ENCODE measurements at regions not wholly inside any gene's neighbourhood (a gene's known extent, or its start where the extent isn't known, plus 50 kb on each side); places are given as distances from the start of the nearest gene placed in this dataset.

- H3K4me1 ChIP-seq (ENCODE audit: insufficient read depth, low read length), result peaks cover 11% of the 10 kb centered on the region
- no peaks in the 10 kb centered on the region for H3K27me3 ChIP-seq (ENCODE audit: insufficient read depth, low read length, poor library complexity)
- H3K27ac ChIP-seq (ENCODE audit: low read length), result no peak overlapping the region
- no peak overlapping the region for H3K9ac ChIP-seq (ENCODE audit: low read depth, low read length)
- no peak overlapping the region for H3K4me3 ChIP-seq (ENCODE audit: low read depth in 1 of 2, low read length in 2 of 2)
- H3K4me2 ChIP-seq (ENCODE audit: insufficient read depth, low read length), result no peak overlapping the region
- no peak overlapping the region for H2AFZ ChIP-seq (ENCODE audit: low read depth, low read length)
- no peaks in the 10 kb centered on the region for H4K20me1 ChIP-seq (ENCODE audit: insufficient read depth, low read length)
- peak; percentile 84 for ATAC-seq (ENCODE audit: insufficient read depth, low read depth)
- no peaks in the 10 kb centered on the region for H3K79me2 ChIP-seq (ENCODE audit: insufficient read depth, low read length)
- no peaks in the 10 kb centered on the region for H3K36me3 ChIP-seq (ENCODE audit: insufficient read depth, low read length)
- DNase-seq, result peak; percentile 35
- H3K9me3 ChIP-seq (ENCODE audit: insufficient read depth, low read length, severe bottlenecking), result no peaks in the 10 kb centered on the region
- TF ChIP-seq EZH2 (IDR thresholded peaks at IDR 0.05; ENCODE audit: borderline replicate concordance, low read depth, low read length, severe bottlenecking), result no peak
- no peak for TF ChIP-seq CTCF (IDR thresholded peaks at IDR 0.05; ENCODE audit: borderline replicate concordance, extremely low read depth, low read length, poor library complexity, severe bottlenecking)
Observed at GRCh38 chr3:27905625-27906024, 183.5 kb upstream of the EOMES start.

GRCh38 chr3:27907148-27907547 lies 185.0 kb upstream of the EOMES start:
- ATAC-seq (ENCODE audit: insufficient read depth, low read depth), result no peak
- DNase-seq, result no peak
- Histone ChIP-seq H3K4me1 (ENCODE audit: insufficient read depth, low read length) (peaks cover 11% of the 10 kb centered on the region), H3K9me3 (ENCODE audit: insufficient read depth, low read length, severe bottlenecking) (no peaks in the 10 kb centered on the region), H3K4me3 (ENCODE audit: low read depth in 1 of 2, low read length in 2 of 2) (no peak overlapping the region), H3K9ac (ENCODE audit: low read depth, low read length) (no peak overlapping the region), H3K27me3 (ENCODE audit: insufficient read depth, low read length, poor library complexity) (no peaks in the 10 kb centered on the region), H3K36me3 (ENCODE audit: insufficient read depth, low read length) (no peaks in the 10 kb centered on the region), H3K4me2 (ENCODE audit: insufficient read depth, low read length) (no peak overlapping the region), H3K27ac (ENCODE audit: low read length) (no peak overlapping the region), H3K79me2 (ENCODE audit: insufficient read depth, low read length) (no peaks in the 10 kb centered on the region), H2AFZ (ENCODE audit: low read depth, low read length) (no peak overlapping the region), H4K20me1 (ENCODE audit: insufficient read depth, low read length) (no peaks in the 10 kb centered on the region)
- TF ChIP-seq EZH2 (IDR thresholded peaks at IDR 0.05; ENCODE audit: borderline replicate concordance, low read depth, low read length, severe bottlenecking), result no peak
- no peak for TF ChIP-seq CTCF (IDR thresholded peaks at IDR 0.05; ENCODE audit: borderline replicate concordance, extremely low read depth, low read length, poor library complexity, severe bottlenecking)

GRCh38 chr3:27907929-27908328 lies 185.8 kb upstream of the EOMES start:
- Histone ChIP-seq H3K4me1 (ENCODE audit: insufficient read depth, low read length) (peaks cover 9% of the 10 kb centered on the region), H3K27me3 (ENCODE audit: insufficient read depth, low read length, poor library complexity) (no peaks in the 10 kb centered on the region), H3K9me3 (ENCODE audit: insufficient read depth, low read length, severe bottlenecking) (no peaks in the 10 kb centered on the region), H3K27ac (ENCODE audit: low read length) (no peak overlapping the region), H3K4me3 (ENCODE audit: low read depth in 1 of 2, low read length in 2 of 2) (no peak overlapping the region), H3K79me2 (ENCODE audit: insufficient read depth, low read length) (no peaks in the 10 kb centered on the region), H3K36me3 (ENCODE audit: insufficient read depth, low read length) (no peaks in the 10 kb centered on the region), H4K20me1 (ENCODE audit: insufficient read depth, low read length) (no peaks in the 10 kb centered on the region), H3K4me2 (ENCODE audit: insufficient read depth, low read length) (no peak overlapping the region), H3K9ac (ENCODE audit: low read depth, low read length) (no peak overlapping the region), H2AFZ (ENCODE audit: low read depth, low read length) (no peak overlapping the region)
- TF ChIP-seq EZH2 (IDR thresholded peaks at IDR 0.05; ENCODE audit: borderline replicate concordance, low read depth, low read length, severe bottlenecking), result no peak
- TF ChIP-seq CTCF (IDR thresholded peaks at IDR 0.05; ENCODE audit: borderline replicate concordance, extremely low read depth, low read length, poor library complexity, severe bottlenecking), result no peak
- DNase-seq (no peak), ATAC-seq (ENCODE audit: insufficient read depth, low read depth) (no peak)

GRCh38 chr3:27910456-27910855 lies 188.3 kb upstream of the EOMES start:
- Histone ChIP-seq H3K9ac (ENCODE audit: low read depth, low read length) (no peak overlapping the region), H3K36me3 (ENCODE audit: insufficient read depth, low read length) (no peaks in the 10 kb centered on the region), H3K27me3 (ENCODE audit: insufficient read depth, low read length, poor library complexity) (no peaks in the 10 kb centered on the region), H3K4me1 (ENCODE audit: insufficient read depth, low read length) (no peaks in the 10 kb centered on the region), H3K9me3 (ENCODE audit: insufficient read depth, low read length, severe bottlenecking) (no peaks in the 10 kb centered on the region), H2AFZ (ENCODE audit: low read depth, low read length) (no peak overlapping the region), H4K20me1 (ENCODE audit: insufficient read depth, low read length) (no peaks in the 10 kb centered on the region), H3K4me2 (ENCODE audit: insufficient read depth, low read length) (no peak overlapping the region), H3K27ac (ENCODE audit: low read length) (no peak overlapping the region), H3K79me2 (ENCODE audit: insufficient read depth, low read length) (no peaks in the 10 kb centered on the region), H3K4me3 (ENCODE audit: low read depth in 1 of 2, low read length in 2 of 2) (no peak overlapping the region)
- no peak for TF ChIP-seq CTCF (IDR thresholded peaks at IDR 0.05; ENCODE audit: borderline replicate concordance, extremely low read depth, low read length, poor library complexity, severe bottlenecking)
- TF ChIP-seq EZH2 (IDR thresholded peaks at IDR 0.05; ENCODE audit: borderline replicate concordance, low read depth, low read length, severe bottlenecking), result no peak
- ATAC-seq (ENCODE audit: insufficient read depth, low read depth), result no peak
- no peak for DNase-seq

Measured in DND-41 (cell line).